ENCODE measurements at regions not wholly inside any gene's neighbourhood (a gene's known extent, or its start where the extent isn't known, plus 50 kb on each side); places are given as distances from the start of the nearest gene placed in this dataset.

DNA sequence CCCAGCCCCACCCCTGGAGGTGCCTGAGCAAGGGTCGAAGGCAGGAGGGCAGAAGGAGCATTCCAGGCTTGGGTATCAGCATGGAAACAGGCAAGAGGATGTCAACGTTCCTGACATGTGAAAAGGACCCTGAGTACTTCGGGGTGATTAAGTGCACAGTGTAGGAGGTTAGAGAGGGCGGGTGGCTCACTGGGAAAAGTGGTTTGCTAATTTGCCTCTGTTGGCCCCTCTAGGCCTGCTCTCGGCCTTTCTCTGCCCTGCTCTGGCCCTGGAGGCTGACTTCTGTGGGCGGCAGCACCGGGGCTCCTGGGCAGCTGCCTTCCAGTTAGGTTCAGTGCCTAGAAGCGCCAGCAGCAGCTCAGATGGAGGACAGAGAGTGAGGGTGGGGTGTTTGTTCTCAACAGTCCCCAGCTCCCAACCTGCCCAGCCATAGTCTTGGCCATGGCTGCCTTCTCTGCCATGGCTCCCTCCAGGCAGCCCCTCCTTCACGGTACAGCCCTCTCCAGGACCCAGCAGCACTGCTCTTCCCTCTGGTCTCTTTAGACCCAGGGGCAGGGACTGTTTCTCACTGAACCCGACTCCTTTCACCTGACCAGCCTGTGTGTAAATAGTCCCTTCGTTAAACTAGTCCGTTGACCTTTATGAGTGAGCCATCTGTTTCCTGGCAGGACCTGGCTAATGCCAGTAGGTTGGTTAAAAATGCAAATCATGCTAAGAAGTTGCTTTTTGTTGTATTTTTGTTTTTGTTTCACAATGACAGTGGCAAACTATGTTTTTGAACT lies 107.1 kb upstream of the TPM1 start:
- no peak for DNase-seq

DNA sequence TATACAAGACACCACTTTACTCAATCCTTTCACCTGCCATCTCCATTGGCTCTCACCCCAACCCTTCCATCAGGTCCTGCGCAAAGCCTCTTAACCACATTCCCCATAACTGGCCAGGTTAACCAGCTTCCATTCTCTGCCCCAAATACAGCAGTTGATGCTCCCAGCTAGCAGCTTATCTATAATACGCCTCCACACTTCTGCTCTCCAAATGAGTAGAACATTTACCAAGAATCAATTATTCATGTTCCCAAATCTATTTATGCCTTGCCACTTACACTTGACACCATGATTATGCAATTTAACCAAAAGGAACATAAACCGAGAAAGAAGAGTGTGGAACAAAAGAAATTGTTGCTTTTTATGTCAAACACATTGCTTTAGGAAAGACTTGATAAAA lies 103.7 kb upstream of the TPM1 start:
- DNase-seq: no peak

DNA sequence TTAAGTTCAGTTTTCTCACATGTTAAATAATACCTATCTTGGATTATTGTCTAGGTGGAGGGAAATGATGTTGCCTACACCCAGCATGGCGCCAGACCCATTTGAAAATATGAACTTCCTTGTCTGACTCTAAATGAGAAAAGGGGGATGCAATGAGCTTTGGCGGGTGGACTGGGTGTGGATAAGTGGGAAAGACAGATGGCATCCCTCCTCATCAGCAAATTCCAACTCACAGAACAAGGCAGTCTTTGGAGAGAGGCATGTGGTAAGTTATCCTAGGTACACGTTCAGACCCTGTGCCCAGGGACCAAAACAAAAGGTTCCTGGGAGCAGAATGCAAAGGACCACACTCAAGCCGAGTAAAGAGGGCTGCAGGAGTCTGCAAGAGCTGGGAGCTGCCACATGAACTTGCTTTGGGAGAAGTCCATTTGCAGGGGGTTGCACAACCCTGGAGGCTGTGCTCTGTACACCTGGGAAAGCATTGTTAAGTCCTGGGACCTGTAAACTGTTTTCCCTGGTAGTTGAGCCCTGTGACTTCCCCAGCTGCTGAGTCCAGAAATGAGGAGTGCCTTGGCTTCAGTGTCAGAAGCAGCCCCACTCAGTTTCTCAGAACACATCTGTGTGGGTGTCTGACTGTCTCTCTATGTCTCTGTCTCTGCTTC lies 102.3 kb upstream of the TPM1 start:
- DNase-seq: no peak

DNA sequence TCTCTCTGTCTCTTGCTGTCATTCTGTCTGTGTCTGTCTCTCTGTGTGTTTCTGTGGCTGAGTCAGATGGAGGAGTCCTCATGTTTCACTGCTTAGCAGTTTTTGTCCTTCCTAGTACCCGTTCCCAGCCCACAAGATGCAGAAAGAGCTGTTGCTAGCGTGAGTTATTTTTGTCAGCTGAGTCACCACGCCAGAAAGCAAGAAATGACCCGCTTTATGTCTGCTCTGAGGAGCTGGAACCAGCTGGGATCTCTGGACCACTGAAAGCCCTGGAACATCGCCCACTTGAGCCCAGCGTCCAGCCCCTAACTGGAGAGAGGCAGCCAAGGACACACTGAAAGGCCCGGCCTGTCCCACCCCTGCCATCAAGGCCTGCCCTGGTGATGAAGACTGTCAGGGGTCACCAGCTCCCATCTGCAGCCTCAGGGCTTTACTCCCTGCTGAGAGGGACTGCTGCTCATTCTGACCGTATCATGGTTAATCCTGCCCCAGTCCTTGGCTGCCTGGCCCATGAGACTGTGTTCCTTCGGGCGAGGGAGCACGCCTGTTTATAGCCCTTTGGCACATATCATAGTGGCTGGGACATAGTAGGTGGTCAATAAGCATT lies 101.7 kb upstream of the TPM1 start:
- peak; percentile 97 for DNase-seq

DNA sequence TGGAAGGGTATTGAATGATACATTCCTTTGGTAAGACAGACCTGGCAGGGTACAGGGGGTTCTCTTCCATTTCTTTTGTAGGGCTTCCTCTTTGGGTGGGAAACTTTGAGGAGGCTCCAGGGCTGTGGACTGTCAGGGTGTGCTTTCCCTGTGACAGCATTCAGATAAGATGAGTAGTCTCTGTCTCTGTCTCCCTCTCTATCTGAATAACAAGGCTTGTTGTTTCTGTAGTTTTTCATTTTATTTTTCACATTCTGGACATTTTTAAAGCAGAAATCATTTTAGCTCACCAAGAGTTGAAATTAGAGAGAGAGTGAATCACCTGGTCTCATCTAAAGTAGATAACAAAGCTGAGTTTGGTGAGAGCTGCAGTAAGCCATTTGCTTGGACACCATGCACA lies 100.8 kb upstream of the TPM1 start:
- DNase-seq: peak; percentile 59

DNA sequence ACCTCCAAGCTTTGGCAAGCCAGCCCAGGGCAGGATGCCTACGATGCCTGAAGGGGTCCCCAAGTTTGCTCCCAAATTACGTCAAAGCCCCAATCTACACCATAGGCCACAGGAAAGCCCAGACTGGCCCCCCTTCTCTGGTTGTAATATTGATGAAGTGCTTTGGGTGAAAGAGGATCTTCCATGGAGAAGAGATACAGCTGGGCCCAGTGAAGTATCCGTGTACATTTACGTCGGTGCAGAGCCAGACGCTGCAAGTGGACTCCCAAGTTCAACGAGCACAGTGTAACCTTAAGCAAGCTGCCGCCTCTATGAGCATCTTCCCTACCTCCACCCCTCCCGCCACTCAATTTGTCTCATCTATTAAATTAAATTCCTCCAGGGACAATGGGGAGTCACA lies 100.1 kb upstream of the TPM1 start:
- DNase-seq: no peak

DNA sequence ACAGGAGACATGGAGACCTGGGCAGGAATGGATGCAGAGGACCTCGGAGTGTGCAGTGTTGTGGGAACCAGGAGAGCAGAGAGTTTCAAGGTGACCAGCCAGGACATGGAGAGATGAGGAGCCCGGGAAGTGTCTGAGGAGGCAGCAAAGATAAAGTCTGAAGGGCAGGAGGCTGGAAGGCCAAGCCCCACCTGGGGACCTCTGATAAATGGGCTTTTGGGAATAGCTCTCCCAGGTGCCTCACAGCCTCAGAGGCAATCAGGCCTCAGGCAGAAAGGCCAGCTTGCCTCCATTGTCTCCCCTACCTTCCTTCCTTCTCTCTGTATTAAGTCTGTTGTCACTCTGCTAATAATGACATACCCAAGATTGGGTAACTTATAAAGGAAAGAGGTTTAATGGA lies 97.5 kb upstream of the TPM1 start:
- no peak for DNase-seq

DNA sequence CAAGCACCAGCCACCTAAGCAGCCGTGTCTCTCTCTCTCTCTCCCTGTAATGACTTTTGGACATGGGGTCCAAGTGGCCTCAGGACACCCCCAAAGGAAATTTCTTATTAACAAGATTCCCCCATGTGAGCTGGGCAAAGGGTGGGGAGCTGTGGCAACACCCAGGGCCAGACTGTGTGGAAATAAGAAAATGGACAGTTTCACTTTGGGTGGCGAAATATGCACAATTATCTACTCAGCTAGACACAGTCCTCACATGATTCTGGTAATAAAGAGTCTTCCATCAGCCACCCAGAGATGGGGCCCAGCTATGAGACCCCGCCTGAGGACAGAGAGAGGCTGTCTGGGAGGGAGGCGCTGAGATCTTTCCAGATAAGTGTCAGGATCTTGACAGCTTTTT lies 96.8 kb upstream of the TPM1 start:
- DNase-seq: no peak

DNA sequence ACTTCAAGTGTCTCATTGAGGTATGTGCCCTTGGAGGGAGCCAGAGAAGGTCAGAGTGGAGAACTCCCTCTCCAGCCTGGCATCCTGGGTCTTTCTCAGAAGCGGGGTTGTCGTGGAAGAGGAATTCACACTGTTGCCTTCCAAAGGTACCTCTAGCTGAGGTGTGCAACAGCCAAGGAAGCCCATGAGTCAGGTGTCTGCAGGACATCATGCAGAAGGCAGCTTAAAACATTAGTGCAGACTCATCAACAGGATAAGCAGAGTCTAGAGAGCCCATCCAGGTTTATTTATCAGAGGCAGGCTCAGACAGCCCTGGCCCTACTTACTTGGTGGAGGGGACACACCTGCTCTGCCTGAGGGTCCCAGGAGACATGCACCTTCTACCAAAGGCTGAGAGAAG lies 95.6 kb upstream of the TPM1 start:
- DNase-seq: no peak

DNA sequence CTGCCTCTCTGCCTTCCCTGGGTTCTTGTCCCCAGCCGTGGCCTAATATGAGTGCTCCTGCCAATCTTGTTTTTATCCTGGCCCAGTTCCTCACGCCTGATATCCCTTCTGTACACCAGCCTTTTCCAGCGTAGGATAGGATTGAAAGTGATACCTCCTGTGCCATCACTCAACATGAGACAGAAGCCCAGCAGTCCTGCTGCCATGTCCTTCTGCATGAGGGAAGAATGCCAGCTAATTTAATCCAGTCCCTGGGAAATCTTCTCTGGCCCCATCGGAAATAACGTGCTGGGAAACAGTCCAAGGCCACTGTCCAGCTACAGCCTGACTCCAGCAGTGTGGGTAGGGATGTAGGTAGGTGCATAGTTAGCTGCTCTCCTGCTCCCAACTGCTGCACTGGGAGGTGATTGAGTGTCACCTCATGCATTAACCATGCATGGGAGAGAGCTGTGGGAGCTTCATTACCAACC lies 92.0 kb upstream of the TPM1 start:
- DNase-seq: no peak

DNA sequence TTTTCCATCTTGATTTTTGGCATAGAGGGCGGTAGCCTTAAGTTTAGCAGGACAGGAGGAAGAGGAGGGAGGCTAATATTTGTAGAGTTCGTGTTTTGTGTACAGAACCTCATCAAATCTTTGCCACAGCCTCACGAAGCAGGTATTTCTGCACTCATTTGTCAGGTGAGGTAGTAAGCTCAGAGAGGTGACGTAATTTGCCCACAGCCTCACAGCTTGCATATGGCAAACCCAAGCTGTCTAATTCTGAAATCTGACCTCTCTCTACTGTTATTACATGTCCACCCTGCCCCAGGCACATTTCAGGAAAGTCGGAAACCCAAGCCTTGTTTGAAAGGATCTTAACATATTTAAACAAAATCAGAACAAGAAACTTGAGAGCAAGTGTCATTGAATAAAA lies 91.1 kb upstream of the TPM1 start:
- DNase-seq: no peak

DNA sequence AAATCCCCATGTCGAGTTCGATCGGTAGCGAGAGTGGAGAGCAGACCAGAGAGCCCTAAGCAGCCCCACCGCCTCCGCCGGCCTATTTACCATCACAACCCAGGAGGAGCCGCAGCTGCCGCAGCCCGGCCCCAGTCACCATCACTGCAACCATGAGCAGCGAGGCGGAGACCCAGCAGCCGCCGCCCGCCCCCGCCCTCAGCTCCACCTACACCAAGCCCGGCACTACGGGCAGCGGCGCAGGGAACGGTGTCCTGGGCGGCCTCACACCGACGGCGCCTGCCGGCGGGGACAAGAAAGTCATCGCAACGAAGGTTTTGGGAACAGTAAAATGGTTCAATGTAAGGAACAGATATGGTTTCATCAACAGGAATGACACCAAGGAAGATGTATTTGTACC lies 89.5 kb upstream of the TPM1 start:
- no peak for DNase-seq

DNA sequence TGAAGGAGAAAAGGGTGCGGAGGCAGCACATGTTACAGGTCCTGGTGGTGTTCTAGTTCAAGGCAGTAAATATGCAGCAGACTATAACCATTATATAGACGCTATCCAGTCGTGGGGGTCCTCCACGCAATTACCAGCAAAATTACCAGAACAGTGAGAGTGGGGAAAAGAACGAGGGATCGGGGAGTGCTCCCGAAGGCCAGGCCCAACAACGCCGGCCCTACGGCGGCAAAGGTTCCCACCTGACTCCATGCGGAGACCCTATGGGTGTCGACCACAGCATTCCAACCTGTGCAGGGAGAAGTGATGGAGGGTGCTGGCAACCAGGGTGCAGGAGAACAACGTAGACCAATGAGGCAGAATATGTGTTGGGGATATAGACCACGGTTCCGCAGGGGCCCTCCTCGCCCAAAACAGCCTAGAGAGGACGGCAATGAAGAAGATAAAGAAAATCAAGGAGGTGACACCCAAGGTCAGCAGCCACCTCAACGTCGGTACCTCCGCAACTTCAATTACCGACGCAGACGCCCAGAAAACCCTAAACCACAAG lies 89.0 kb upstream of the TPM1 start:
- DNase-seq: no peak

DNA sequence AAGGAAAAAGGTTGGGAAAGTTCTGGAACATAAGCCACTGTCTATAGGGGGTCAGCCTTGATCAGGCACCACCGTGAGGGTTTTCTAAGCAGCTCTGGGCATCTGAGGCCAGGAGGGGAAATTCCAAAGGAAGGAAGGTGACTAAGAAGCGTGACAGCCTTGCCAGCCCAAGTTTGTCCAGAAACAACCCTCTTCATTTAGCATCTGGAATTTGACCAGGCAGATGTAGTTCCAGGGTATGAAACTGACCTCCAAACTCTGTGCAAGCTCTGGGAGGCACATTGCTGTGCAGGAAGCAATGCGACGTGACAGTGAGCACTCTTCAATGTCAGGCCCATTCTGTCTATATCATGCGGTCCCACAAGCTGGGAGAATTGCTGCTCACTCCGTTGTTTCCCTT lies 85.4 kb upstream of the TPM1 start:
- no peak for DNase-seq

DNA sequence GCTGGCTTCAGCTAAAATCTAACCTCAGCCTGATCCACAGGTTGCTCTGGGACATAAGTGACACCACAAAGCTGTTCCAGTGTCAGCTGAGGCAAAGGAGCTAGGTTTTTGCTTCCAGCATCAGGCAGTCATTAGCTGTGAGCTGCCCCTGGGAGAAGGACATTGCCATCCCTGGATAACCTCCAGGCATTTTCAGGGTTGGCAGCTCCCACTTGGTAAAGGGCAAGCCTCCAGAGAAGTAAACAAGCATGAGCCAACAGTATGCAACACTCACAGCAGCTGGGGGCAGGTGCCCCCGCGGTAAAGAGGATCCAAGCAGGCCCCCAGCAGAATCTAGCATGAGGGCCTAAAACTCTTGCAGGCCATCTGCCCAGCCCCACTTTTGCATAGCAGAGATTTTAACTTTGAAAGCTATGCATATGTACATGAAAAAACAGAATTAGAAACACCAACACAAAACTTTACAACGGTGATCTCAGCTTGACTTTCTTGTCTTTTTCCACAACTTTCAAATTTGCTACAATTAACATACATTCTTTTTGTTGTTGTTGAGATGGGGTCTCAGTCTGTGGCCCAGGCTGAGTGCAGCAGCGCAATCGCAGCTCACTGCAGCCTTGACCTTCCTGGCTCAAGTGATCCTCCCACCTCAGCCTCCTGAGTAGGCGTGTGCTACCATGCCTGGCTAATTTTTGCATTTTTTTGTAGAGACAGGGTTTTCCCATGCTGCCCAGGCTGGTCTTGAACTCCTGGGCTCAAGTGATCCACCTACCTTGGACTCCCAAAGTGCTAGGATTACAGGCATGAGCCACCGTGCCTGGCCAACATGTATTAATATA lies 83.8 kb upstream of the TPM1 start:
- no peak for DNase-seq

DNA sequence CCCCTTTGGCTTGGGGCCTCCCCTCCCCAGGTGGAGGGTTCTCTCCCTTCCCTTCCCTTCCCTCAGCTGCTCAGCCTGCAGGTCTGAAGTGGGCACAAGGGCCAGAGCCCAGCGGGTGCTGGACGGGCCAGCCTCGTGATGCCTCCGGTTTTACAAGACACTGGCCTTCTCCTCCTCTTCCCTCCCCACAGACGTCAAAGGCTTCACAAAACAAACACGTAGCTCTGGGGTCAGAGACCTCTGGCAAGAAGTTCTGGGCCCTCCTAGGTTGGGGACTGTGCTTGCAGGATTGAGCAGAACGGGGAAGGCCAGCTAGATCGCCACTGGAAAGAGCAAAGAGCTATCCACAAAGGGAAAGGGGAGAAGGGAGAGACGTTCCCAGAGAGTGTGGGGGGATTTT lies 81.4 kb upstream of the TPM1 start:
- no peak for DNase-seq

DNA sequence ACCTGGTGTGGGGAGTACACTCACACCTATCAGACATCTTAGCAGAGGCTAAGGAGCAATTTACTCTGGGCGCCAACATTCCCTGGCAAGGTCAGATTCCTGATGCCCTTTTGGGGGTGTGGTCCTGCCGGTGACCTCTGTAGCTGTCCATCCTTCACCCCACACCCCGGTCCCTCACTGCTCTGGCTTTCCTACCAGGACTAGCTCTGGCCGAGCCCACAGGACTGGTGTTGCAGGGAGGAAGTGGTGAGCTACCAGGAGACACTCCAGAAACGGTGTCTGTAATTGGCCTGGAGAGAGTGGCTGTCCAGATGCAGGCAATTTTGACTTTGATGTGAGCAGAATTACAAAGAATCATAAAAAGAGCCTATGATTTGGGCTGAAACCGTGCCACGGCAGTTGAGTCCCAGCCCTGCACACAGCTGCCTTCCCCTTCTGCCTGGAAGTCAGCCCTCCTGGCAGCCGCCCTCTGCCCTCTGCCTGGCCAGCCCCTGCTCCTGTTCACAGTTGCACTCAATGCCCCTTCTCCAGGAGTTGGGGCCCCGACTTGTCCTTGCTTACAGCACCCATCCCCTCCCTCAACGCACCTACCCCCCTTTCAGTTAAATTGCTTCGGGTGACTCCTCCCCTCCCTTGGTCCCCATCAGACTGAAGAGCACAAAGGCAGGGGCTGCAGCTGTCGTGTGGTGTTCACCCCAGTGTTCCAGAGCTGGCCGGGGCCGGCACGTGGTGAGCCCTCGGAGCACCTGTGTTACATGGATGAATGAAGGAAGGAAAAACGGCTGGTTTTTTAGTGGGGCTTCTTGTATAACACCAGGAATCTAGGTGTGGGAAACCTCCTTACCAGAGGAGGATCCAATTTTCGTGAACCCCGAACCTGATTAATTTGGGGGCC lies 80.2 kb upstream of the TPM1 start:
- no peak for DNase-seq

DNA sequence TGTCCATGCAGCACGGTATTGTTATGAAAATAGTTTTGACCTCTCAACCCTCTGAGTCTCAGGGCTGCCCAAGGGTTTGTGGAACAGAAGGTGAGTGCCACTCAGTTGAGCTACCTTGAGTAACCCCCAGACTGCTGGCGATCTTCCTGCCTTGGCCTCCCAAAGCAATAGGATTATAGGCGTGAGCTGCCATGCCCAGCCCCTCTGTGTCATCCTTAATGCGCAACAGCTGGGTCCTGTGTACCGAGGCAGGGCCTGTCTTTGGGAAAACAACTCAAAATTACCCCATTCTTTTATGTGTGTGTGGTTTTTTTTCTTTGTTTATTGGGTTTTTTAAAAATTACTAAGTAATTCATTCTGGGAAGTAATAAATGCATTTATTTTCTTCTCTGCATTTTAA lies 78.3 kb upstream of the TPM1 start:
- peak; percentile 55 for DNase-seq

DNA sequence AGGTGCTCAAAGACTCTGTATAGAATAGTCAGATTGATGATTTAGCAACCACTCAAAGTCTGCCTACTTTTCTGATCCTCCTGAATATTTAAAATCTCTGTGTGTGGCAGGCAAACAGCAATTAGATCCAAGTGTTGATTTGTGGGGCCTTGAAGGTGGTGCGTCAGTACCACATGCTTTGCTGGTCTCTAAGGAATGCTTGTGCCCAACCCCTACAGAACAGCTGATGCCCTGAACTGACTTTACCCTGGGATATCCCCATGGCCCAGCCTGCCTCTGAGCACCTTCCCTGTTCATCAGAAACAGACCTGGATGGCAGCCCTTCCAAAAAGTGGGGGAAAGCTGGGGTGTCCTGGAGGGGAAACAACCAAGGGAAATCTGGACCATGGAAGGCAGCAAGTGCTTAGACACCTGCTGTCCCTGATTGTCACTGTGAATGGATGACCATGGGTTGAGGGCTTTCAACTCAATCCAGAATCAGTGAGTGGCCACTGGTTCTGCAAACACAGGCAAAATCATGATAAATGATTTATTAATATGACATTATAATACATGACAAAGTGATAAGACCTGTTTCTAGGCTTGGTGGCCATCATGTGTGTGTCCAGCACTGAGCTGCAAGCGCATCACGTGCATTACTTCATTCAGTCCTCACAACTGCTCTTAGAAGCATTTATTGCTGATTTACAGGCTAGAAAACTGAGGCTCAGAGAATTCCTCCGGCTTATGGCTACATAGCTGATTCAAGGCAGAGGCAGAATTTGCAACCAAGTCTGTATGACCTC lies 76.1 kb upstream of the TPM1 start:
- peak; percentile 19 for DNase-seq

DNA sequence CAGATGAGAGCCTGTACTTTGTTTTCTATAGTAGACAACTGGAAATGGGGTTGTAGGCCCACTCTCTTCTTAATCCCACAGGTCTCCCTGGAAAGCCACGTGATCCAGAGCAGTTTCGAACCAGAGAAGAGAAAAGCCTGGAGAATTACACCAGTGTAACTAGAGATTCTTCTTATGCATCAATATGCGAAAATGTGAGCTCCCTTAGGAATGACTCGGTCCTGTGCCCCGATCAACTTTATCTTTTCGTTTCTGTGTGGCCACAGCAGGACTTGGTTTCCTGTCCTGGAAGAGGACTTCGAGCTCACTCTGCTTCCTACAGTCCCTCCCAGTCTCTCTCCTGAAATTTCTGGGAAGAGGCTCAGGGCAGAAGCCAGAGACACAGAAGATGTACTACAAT lies 73.8 kb upstream of the TPM1 start:
- DNase-seq: no peak

DNA sequence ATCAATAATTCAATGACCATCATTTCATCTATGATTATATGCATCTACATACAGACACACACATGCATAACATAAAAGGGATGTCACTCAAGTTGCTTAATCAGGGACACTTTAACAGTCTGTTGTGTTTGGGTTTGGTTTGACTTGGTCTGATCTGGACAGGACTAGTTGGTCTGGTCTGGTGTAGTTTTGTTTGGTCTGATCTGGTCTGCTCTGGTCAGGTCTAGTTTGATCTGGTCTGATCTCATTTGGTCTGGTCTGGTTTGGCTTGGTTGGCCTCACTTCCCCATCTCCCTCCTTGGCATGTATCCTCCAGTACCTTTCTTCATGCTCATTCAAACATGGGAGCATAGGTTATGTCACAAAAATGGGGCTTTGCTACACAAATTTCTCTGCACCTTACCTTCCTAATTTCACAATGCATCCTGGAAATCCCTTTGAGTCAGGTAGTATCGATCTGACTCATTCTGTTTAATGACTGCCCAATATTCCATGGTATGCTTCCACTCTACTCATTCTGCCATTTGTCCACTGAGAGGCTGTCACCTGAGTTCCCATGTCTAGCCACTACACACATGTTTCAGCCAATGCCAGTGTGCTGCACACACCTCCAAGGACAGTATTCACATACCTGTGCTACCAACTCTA lies 73.0 kb upstream of the TPM1 start:
- DNase-seq: no peak
